Stimulated activated CD8-positive, alpha-beta memory T cell treated with anti-CD3 and anti-CD28 coated beads, Interleukin-7, amount 100 ng/mL, for 4 hours (primary cell): ENCODE measurements at regions not wholly inside any gene's neighbourhood (a gene's known extent, or its start where the extent isn't known, plus 50 kb on each side); places are given as distances from the start of the nearest gene placed in this dataset.

Experiments used
- DNase-seq, 2 donors: peaks; one replicate each; pipeline ENCODE4 v3.0.0-alpha.2; 2020; ENCODE audit warnings: low read depth in 2 of 2

GRCh38 chr7:80403686-80404241 lies 108.1 kb downstream of the GNAT3 start:
- no peak for DNase-seq

DNA sequence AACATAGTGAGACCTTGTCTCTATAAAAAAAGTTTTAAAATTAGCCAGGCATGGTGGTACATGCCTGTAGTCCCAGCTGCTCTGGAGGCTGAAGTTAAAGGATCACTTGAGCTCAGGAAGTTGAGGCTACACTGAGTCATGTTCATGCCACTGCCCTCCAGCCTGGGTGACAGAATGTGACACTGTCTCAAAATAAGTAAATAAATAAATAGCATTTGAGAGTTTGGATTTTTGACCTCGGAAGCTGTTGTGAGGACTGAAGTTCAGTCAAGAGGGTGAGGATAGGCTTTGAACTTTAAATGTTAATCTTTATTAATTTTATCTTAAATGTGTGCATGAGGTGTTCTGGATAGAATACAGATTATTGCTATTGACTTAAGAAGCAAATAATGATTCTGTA lies 110.2 kb downstream of the GNAT3 start:
- DNase-seq = no peak

GRCh38 chr7:80393786-80394185 lies 118.1 kb downstream of the GNAT3 start:
- no peak for DNase-seq

- DNase-seq = no peak
Measured at GRCh38 chr7:80392229-80393169, 119.4 kb downstream of the GNAT3 start.

- DNase-seq = no peak
Measured at GRCh38 chr7:80387634-80388193, 124.2 kb downstream of the GNAT3 start.

DNA sequence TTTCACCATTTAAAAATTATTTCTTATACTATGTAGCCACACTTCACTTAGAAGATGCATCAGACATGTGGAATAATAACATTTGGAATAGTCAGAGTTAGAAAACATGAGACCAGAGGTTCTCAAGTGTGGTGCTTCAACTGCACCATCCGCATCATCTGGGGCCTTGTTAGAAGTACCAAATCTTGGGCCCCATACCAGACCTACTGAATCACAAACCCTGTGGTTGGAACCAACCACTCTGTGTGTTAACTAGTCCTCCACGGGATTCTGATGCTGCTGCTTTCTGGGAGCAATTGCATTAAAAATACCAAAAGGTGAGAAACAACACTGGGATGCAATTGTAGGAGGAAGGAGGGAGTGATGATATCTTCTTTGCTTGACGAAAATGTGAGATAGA lies 125.2 kb downstream of the GNAT3 start:
- DNase-seq = no peak

- no peak for DNase-seq
Measured at GRCh38 chr7:80385508-80385907, 126.4 kb downstream of the GNAT3 start.

GRCh38 chr7:80380957-80381356 lies 130.9 kb downstream of the GNAT3 start:
- no peak for DNase-seq

DNA sequence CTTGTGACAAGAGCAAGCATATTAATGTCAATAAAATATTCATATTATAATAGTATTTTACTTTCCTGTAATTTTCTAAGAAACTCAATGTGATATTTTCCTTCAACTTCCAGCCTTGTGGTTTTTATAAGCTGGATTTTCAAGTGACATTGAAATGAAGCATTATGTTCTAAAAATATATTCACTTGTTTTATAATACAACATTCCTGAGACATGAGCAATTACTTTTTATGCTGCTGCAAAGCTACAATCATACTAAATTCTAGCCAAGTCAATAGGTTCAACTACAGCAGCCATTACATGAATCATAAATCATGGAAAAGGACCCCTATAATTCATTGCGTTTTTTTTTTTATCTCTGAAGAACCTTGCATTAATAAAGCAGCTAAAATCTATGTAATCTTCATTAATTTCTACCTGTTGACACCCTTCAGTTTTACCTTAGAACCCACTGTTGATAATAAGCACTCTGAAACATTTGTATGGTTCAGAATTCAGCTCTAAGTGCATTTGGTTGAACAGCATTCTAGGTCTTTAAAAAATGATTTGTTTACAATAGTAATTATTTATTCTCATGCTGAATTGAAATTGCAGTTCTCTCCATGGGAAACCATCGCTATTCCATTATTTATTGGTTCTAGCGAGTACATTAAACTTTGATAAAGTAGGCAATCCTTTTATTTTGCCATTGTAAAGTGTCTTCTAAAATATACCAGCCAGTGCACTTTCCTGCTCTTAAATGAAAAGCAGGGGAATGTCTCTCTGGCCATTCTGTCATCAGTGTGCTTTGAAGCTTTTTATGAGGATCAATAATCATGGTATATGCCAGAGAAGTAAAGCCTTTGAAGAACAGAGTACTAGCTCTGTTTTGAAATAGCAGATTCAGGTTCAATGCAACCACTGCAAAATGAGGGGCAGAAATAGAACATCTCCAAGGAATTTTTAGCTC lies 132.6 kb downstream of the GNAT3 start:
- no peak for DNase-seq

DNA sequence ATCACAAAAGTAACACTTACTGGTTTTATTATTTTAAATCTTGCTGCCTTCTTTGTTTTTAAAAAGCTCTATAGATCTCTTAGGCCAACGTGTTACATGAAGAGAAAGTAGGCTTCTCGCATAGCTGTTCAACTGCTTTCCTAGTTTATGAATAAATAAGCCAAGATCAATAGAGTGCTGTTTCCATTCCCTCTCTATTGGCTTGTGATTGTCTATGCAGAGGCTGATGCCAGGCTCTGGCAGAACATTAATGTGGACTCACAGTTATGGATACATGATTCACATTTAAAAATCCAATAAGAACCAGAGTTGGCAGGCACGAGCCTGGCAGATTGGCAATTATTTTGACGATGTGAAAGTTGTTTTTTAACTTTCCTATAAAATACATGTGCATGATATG lies 137.5 kb downstream of the GNAT3 start:
- no peak for DNase-seq

GRCh38 chr7:80373429-80374032 lies 138.3 kb downstream of the GNAT3 start:
- no peak for DNase-seq

DNA sequence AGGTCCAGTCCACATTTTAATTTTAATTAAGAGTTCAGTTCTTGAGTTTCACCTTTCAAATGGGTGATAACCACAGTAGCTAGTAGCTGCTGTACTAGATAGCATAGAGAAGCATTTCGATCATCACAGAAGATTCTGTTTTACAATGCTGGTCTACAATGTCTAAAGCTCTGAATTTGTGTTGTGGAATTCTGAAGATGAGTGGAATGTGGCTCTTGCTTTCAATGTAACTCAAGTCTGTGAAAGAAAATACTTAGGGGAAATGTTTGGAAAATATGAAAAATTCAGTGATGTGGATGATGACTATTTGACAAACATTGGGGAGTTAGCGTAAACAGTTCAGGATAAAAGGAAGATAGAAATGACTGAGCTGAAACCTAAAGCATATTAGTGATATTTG lies 139.4 kb downstream of the GNAT3 start:
- DNase-seq = no peak

DNA sequence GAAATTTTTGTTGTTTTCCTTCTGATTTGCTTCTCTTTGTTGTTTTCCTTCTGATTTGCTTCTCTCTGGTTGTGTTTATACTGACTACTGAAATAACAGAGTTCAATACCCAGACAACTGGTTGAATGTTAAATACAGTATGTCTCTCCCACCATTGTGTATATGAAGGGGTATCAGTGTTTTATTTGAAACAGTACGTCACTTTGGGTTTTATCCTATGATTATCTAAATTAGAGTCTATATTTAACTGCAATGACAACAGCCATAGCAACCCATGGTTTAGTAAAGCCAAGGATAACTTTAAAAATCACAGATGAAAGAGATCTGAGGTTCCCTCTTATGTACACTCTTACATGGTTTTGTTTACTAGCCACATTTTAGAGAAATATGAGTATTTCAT lies 141.3 kb downstream of the GNAT3 start:
- DNase-seq = no peak

DNA sequence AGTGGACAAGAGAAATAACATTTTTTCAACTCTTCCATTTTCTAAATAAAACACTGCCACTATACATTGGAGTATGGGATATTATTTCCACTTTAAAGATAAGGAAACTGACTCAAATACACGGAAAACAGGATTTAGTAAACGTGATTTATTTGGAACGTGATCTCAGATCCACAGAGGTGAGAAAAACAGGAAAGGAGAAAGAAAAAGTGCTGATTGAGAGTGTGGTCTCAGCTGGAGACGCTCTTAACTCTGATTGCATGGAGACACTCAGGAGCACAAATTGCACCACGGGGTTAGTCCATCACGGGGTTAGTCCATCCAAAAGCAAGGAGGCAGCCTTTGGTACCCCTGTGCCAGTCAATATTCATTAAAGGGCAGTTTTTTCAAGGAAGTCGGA lies 142.5 kb downstream of the GNAT3 start:
- no peak for DNase-seq

DNA sequence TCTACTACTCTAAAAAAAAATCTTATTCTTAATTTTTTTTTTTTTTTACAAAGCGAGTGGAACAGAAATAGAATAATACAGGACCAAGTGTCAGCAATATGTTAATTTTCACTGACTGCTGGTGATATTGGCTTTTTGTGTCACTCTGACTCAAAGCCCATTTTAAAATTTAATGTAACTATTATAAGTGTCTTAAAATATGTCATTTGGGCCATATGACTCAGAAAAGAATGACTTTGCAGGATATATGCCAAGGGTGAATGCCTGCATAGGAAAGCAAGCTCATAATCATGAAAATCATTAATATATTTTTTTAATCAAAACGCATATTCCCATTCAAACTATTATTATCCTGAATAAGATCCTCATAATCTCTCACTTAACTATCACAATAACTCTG lies 149.2 kb downstream of the GNAT3 start:
- DNase-seq = no peak

DNA sequence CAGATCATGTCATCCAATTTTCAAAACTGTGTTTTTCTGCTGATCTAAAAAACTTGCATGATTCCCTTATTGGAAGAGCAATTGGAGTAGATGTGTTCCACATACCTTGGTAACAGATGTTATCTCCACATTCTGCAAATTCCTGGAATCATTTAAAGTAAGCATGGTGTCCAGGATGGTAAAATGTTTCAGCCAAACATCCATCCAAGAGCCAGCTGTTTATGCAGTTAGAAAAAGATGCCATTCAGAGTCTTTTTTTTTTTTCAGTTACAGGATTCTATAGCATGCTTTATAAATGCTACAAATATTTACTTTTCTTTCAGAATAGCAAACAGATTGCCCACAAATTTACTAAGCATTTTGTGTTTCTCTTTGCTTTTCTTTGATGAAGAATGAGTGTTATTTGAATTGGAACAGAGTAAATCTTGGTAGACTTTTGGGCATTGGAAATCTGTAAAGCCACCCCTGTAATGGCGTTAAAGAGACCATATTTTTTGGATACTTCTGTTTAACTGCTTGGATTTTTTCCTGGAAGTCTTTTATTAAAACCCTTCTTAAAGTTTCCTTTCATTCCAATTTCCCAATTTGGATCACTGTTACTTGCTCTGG lies 149.8 kb downstream of the GNAT3 start:
- DNase-seq = no peak

- DNase-seq = no peak
Measured at GRCh38 chr7:80359476-80359875, 152.4 kb downstream of the GNAT3 start.

- no peak for DNase-seq
Measured at GRCh38 chr7:80359029-80359428, 152.8 kb downstream of the GNAT3 start.

GRCh38 chr7:80357530-80357929 lies 154.3 kb downstream of the GNAT3 start:
- DNase-seq = no peak

GRCh38 chr7:80350430-80350829 lies 161.4 kb downstream of the GNAT3 start:
- DNase-seq = no peak

GRCh38 chr7:80348223-80348622 lies 163.6 kb downstream of the GNAT3 start:
- no peak for DNase-seq
